C4-2B (cell line): ENCODE measurements at regions not wholly inside any gene's neighbourhood (a gene's known extent, or its start where the extent isn't known, plus 50 kb on each side); places are given as distances from the start of the nearest gene placed in this dataset.

Source experiments
- CTCF ChIP-seq: fragments of 450-650 bp; conservative IDR thresholded peaks from 2 replicates; pipeline ENCODE4 v1.5.1; 2017; ENCODE audit warnings: mild to moderate bottlenecking
- ZFX ChIP-seq: fragments of 450-650 bp; IDR thresholded peaks from 2 replicates; pipeline ENCODE4 v1.6.1; 2017

- TF ChIP-seq CTCF, result no peak
- TF ChIP-seq ZFX, result no peak
Measured at GRCh38 chr6:67285770-67286495, 1349.1 kb upstream of the ADGRB3 start.
